COLO829 (cell line): ENCODE measurements at regions not wholly inside any gene's neighbourhood (a gene's known extent, or its start where the extent isn't known, plus 50 kb on each side); places are given as distances from the start of the nearest gene placed in this dataset.
"Not testable (repeated sequence)": the region's sequence is repeated elsewhere in the genome, so short reads cannot be mapped to it uniquely, and the experiment has no call there.

Source experiments
- DNase-seq: peaks from one replicate; pipeline ENCODE4 v3.0.0; 2012; ENCODE audit warnings: low spot score

DNA sequence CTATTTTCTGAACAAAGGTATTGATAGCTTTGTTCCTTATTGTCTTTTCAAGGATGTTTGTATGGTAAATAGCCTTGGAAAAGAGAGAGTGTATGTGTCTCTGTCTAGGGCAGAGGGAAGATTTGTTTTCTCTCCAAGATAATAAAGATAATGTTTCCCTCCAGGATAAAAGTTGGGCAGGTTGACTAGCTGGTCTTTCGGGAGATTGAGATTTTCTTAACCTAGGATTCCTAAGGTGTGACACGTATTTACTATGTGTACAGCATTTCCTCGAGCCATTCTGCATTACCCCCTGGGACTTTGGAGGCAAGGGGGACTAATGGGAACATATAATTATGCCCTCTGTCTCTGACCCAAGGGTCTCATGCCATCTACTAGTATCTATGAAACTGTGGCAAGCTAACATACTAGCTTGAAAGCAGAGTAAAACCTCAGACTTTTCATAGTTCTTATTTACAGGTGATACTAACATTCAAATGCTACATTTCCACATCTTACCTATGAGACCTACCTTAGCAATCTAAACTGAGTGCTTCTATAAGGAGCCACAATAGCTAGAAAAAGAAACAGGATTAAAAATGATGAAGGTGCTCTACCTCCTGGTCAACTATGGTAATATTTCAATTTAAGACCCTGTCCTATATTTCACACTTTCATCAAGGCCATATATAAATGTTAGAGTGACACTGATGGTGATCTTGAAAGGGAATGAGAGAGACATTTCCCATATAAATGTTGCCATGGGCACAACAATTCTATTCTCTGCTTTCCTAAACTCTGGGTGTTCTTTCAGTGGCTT, 252.9 kb upstream of the CBLB start:
- no peak for DNase-seq

GRCh38 chr3:106124818-106125217, 256.0 kb upstream of the CBLB start:
- no peak for DNase-seq

DNA sequence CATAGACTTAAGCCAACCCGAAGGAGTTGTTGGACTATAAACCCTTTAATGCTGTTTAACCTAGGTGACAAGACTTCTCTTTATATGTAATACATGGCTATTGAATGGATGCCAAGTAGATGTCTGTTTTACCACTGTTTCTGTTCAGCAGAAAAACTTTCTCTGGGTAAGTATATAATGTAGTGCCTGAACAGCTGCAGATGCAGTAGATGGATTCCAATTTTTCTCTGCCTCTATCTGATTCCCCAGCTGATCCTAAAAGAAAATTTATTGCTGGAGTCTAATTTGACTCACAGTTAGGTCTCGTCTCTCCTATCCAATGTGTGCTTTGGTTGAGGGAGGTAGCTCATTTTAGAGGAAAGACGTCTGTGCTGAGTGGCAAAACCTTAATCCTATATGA, 256.5 kb upstream of the CBLB start:
- DNase-seq: no peak

DNA sequence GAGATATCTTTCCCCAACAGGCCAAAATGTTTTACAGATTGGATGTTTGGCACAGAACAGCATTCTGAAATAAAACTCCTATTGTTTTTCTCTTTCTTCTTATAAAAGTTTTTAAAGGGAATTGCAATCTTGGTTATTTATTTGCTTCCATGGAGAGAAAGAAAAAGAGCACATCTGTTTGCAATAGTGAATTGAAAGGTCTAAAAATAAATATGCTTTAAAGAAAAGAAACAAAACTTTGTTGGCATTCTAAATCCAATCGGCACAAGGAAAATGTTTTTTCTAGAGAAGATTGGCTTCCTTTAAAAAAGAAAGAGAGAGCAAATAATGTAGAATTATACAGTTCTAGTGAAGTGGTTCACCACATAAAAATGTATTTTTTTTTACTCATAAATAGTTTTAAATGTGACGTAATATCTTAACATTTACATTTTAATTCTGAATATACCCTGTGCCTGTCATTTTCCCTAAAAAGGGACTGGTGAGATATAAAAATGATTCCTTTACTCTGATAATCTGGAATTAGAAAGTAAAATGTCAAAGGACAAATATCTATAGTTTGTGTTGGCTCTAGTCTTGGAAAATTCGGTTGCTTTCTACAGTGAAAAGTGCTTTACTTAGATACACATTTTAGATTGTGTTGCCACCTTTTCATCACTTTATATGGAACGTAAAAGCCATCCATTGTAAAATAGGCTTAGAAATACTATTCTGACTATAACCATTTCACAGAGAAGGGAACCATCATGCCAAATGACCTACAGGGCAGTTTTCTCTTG, 257.4 kb upstream of the CBLB start:
- DNase-seq: no peak

- no peak for DNase-seq
Measured at GRCh38 chr3:106126846-106127235, 258.0 kb upstream of the CBLB start.

DNA sequence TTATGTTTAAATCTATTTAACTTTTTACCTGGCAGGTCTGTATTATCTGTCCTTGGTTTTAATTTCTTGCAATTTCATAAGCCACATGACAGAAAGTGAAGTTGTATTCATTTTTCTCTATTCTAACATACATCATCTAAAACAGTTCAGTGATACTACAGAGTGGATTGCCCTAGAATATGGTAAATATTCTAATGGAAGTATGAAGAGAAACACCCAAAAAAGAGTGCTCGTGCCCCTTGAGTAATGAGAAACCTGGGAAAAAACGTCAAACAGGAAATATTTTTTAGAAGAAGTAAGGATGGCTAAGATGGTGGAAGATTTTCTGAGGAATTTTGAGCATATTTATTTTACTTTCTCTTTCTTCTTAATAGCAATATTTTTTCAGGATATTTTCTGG, 261.1 kb upstream of the CBLB start:
- no peak for DNase-seq

DNA sequence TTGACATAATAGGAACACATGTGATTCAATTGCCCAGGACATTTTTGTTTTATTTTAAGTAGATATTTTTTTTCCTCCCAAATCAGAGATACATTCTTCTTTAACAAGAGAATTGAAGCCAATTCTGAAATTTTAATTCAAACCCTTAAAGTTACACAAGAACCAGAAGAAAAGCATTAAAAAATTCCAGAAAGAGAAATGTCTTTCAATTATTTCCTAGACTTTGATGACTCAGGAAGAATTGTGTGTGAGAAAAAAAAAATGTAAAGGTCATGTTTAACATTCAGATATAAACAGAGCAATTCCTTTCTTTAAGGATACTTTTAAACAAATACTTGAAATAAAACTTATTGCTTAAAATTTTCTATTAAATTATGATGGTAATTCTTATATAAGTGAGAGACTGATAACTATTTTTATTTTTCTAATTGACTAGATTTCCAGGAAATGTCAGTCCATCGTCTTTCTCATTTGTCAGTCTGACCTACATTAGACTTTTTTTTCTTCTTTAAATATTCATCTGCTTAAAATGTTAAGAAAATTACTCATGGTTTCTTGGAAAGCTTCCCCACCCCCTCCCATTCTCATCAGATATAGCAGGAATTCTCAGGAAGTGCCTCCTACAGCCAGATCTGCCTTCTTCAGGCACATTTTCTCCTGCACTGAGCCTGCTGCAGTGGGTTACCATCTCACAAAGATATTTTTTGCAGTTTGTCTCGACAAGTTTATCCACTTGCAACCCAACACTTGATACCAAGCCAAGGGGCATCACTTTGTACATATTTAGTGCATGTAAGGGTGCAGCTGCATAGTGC, 261.8 kb upstream of the CBLB start:
- peak; percentile 68 for DNase-seq

DNA sequence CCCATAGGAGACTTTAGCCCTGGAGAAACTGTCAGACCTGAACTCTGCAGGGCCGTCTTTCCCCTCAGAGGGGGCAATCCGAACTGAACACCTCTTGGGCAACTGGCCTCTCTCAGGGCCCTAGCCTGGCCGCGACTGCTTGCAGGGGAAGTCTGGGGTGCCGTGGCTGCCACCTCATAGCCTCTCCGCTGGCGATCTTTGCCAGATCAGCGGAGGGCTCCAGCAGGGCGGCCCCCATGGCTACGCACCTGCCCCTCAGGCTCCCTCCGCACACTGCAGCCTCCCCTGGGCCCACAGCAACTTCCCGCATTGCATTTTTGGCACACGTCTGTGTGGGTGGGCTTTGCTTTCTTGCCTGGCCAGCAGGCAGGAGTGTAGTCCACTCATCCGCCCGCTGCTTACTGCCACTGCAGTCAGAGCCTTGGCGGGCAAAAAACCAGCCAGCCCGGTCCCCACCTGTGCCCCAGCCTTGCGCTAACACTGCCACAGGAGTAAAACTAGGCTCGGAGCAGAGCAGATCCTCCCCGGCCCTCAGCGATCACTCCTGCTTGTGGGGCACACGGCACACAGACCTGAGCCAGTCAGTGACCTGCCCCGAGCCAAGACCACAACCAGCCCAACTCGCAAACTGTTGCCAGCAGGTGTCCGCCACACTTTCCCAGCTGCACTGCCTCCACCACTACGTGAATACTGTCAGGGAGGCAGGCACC, 266.8 kb upstream of the CBLB start:
- DNase-seq: no peak

GRCh38 chr3:106139826-106140225, 271.0 kb upstream of the CBLB start:
- no peak for DNase-seq

DNA sequence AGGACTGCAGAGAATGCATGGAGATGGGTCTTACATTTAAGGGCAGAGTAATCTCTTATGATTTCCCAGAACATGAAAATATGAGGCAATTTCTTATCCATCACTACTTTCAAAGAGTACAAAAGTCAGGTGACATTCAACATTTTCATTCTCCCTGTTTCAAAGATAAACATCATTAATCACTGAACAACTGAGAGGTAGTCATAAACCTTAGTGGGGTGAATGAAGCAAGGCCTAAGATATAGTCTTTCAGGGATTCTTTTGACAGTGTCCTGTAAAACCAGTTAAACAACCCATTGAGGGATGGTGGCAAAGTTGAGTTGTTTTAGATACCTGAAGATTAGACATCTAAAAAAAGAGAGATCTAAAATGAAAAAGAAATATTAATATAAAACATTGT, 271.6 kb upstream of the CBLB start:
- DNase-seq: no peak

DNA sequence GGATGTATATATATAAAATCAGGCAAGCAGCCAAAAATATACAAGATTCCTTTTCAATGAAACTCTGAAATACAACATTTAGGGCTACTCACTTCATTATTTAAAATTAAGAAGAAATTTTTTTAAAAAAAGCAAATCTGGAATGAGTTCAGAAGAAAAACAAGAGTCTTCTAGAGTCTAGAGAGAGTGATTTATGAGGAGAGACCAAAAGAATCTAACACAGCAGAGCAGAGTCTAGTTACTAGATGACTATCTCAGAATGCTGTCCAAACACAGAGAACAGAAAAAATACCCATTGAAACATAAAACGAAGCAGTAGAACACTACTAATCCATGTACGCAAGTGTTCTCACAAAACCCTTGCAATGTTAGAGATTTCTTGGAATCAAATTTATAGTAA, 275.2 kb upstream of the CBLB start:
- no peak for DNase-seq

GRCh38 chr3:106148440-106149082, 279.7 kb upstream of the CBLB start:
- DNase-seq: not testable (repeated sequence)

GRCh38 chr3:106157411-106157810, 288.6 kb upstream of the CBLB start:
- no peak for DNase-seq

DNA sequence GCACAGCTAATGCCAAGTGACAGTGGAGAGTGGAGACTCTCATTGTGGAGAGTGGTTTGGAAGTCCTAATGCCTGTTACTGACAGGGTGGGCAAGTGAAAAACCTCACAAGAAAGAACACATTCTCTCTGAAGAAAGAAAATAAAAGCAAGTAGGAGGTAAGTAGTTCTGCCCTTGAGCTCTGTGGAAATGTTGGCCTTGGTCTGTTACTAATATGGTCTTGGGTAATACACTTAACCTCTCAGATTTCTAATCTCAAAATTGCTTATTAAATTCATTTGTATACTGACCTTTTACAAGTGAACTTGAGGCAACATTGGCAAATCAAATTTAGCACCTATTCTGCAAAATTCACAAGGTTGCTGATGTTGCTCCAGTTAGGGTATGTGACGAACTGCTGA, 291.6 kb upstream of the CBLB start:
- no peak for DNase-seq

- DNase-seq: no peak
Measured at GRCh38 chr3:106161246-106161645, 292.4 kb upstream of the CBLB start.

DNA sequence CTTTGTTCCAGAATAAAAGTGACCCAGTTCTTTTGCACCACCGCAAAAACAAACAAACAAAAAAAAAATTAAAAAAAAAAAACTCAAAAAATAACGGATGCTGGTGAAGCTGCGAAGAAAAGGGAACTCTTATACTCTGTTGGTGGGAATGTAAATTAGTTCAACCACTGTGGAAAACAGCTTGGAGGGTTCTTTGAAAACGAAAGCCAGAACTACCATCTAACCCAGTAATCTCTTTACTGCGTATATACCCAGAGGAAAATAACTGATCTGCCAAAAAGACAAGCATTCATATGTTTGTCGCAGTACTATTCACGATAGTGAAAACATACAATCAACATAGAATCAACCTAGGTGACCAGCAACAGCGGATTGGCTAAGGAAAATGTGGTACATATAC, 298.9 kb upstream of the CBLB start:
- no peak for DNase-seq

DNA sequence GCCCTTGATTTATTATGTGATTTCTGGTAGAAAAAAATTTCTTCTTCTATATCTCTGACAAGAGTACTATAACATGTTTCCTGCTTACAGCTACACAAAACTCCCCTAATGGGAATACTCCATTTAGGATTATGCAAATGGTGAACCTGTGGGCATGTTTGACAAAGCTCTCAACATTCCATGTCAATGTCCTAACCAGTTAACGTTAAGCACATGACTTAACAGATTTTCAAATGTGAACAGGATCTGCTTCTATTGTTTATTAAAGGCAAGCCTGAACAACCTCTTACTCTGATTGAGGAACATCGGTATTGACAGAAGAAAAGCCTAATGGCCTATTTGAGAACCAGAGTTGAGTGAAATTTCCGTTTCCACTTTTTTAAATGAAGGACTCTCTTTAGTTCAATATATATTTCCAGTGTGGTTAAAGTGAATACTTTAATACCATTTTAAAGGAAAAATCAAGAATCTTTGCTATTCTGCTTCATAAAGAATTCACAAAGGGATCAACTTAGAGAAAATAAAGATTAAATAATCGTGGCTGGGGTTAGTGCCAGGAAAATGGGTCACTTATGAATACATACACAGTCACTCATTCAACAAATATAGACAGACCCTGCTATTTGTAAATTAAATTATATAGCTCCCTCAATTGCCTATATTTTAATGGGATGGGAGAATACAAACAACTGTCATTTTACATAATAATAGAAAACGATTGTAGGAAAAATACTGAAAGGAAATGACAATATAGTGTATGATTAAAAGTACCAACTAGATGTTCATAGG, 300.3 kb upstream of the CBLB start:
- no peak for DNase-seq

DNA sequence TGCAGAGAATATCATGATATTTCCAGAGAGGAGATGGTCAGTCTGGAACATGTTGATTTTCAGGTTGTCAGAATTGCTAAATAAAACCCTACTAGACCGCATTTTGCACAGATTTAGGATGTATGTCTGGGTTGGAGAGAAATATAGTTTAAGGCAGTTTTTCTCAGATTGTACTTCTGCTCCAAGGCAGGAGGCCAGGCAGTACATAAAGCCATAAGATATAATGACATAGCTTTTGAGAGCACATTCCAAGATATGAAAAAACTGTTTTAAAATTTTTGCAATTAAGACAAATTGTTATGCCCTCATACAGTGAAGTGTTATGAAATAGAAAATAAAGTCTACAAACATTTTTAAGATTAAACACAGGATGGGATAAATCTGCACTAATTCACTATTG, 301.8 kb upstream of the CBLB start:
- DNase-seq: no peak

DNA sequence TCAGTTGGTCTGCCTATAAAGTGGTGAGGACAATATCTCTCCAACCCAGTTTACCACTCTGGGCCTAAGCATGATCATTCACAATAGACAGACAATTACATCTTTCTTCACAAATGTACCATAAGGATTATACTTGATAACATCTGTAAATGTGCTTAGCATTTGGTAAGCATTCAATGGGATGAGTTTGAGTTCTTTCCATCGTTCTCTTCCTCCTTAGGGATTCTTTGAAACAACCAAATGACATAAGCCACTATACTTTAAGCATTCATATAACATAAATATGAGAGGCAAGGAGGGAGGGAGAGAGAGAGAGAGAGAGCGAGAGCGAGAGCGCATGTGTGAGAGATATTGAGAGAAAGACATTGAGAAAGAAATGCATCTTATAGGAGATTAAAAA, 303.3 kb upstream of the CBLB start:
- no peak for DNase-seq

DNA sequence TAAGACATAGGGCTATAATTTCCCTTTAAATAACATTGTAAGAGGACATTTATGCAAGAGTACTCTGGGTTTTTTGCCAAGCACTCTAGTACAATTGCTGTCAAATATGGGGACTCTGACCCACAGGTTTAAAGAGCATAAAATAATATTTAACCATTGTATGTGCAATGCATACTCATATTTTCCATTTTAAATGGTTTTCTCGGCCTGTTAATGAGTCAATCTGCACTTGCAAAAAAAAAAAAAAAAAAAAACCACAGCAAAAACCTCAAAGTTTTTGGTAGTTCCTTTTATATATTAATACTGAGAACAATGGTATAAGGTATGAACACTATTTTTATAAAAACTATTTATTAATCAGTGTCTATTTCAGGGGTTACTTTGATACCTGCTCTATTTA, 304.0 kb upstream of the CBLB start:
- DNase-seq: no peak

GRCh38 chr3:106175276-106175675, 306.5 kb upstream of the CBLB start:
- DNase-seq: no peak
